ENCODE measurements at regions not wholly inside any gene's neighbourhood (a gene's known extent, or its start where the extent isn't known, plus 50 kb on each side); places are given as distances from the start of the nearest gene placed in this dataset.
"Not testable (repeated sequence)": the region's sequence is repeated elsewhere in the genome, so short reads cannot be mapped to it uniquely, and the experiment has no call there.

- TF ChIP-seq CTCF (IDR thresholded peaks at IDR 0.05; ENCODE audit: insufficient read depth, low read depth, low read length); EZH2 (IDR thresholded peaks at IDR 0.05; ENCODE audit: insufficient read depth, low read length): not testable (repeated sequence)
These were observed 308.8 kb upstream of the DPP6 start for GRCh38 chr7:153743434-153743833.
